ENCODE measurements at regions not wholly inside any gene's neighbourhood (a gene's known extent, or its start where the extent isn't known, plus 50 kb on each side); places are given as distances from the start of the nearest gene placed in this dataset.

GRCh38 chr2:192424243-192424642 lies 229.5 kb upstream of the TMEFF2 start:
- H3K4me2 ChIP-seq (ENCODE audit: insufficient read depth in 1 of 2, low read depth in 2 of 2, low read length in 2 of 2) = no peak overlapping the region
- no peak overlapping the region for H3K4ac ChIP-seq (replicated peaks; ENCODE audit: insufficient read length, low read depth, low read length)
- H3K4me1 ChIP-seq (replicated peaks in 1 of 4; ENCODE audit: control insufficient read depth in 3 of 4, insufficient read depth in 4 of 4, low read length in 3 of 4) = no peaks in the 10 kb centered on the region
- H3K27ac ChIP-seq (ENCODE audit: low read depth, low read length) = no peak overlapping the region
- WGBS, 2 experiments (ENCODE audit: extremely low coverage in 1 of 2, insufficient coverage in 1 of 2, insufficient read length in 1 of 2, insufficient replicate concordance in 2 of 2, low coverage in 1 of 2, low lambda C conversion rate in 2 of 2, missing lambda C conversion rate in 1 of 2) = 91 to 100% methylated on average over 1 to 4 of the region's 4 CpGs
- ChIA-PET CTCF (ENCODE audit: partially characterized antibody) (no interaction called here), POLR2A (ENCODE audit: partially characterized antibody) (no interaction called here)
- DNase-seq (ENCODE audit: low read depth in 1 of 2, low spot score in 2 of 2) = no peak
- no peak overlapping the region for H4K91ac ChIP-seq (replicated peaks; ENCODE audit: insufficient read length, low read length)
- H3K23me2 ChIP-seq (ENCODE audit: low read depth, low read length) = no peaks in the 10 kb centered on the region
- no peak for TF ChIP-seq E2F6 (IDR thresholded peaks at IDR 0.05)
- TF ChIP-seq SP1 (IDR thresholded peaks at IDR 0.05; ENCODE audit: low read depth, low read length) = no peak
- no peak for TF ChIP-seq NRF1 (IDR thresholded peaks at IDR 0.05; ENCODE audit: low read depth, low read length)
- TF ChIP-seq RAD21 (IDR thresholded peaks at IDR 0.05 in 1 of 2, conservative IDR thresholded peaks at IDR 0.05 in 1 of 2; ENCODE audit: low read depth in 2 of 2, low read length in 2 of 2) = no peak
- TF ChIP-seq EZH2 (IDR thresholded peaks at IDR 0.05; ENCODE audit: low read depth, low read length, severe bottlenecking) = no peak
- no peak for TF ChIP-seq MAX (IDR thresholded peaks at IDR 0.05)
- no peak overlapping the region for H3K18ac ChIP-seq (ENCODE audit: extremely low read depth, low read length)
- H3K79me1 ChIP-seq (ENCODE audit: low read depth, low read length) = no peaks in the 10 kb centered on the region
- H2BK5ac ChIP-seq (ENCODE audit: low read depth, low read length) = no peak overlapping the region
- H3K36me3 ChIP-seq (ENCODE audit: control insufficient read depth in 2 of 4, insufficient read depth in 4 of 4, low read length in 3 of 4) = no peaks in the 10 kb centered on the region
- H3K9ac ChIP-seq (replicated peaks in 1 of 4; ENCODE audit: extremely low read depth in 1 of 4, low read depth in 3 of 4, low read length in 3 of 4) = no peak overlapping the region
- H2AK5ac ChIP-seq (ENCODE audit: low read depth, low read length) = no peak overlapping the region
- H2BK12ac ChIP-seq (ENCODE audit: low read depth, low read length) = no peak overlapping the region
- H2BK20ac ChIP-seq (ENCODE audit: low read length) = no peak overlapping the region
- H4K20me1 ChIP-seq (replicated peaks in 1 of 2; ENCODE audit: control insufficient read depth in 1 of 2, insufficient read depth in 2 of 2, low read length in 2 of 2) = no peaks in the 10 kb centered on the region
- H3K27me3 ChIP-seq (replicated peaks in 1 of 4; ENCODE audit: control insufficient read depth in 3 of 4, extremely low read depth in 1 of 4, insufficient read depth in 3 of 4, low read length in 3 of 4) = no peaks in the 10 kb centered on the region
- H2BK120ac ChIP-seq (replicated peaks; ENCODE audit: low read depth, low read length) = no peak overlapping the region
- H3K14ac ChIP-seq (ENCODE audit: insufficient read length) = no peak overlapping the region
- H3K9me3 ChIP-seq (ENCODE audit: insufficient read depth in 2 of 2, low read depth in 1 of 2, low read length in 1 of 2) = no peaks in the 10 kb centered on the region
- no peak overlapping the region for H3K23ac ChIP-seq (ENCODE audit: insufficient read length)
- H3K4me3 ChIP-seq (ENCODE audit: extremely low read depth in 1 of 4, insufficient read depth in 2 of 4, low read depth in 3 of 4, low read length in 4 of 4) = no peak overlapping the region
- no peak overlapping the region for H2AFZ ChIP-seq (ENCODE audit: low read length)
- no peak overlapping the region for H2BK15ac ChIP-seq (ENCODE audit: low read length)
- H3K56ac ChIP-seq (replicated peaks; ENCODE audit: insufficient read length, low read depth, low read length) = no peak overlapping the region
- no peaks in the 10 kb centered on the region for H3K79me2 ChIP-seq (ENCODE audit: control insufficient read depth in 1 of 2, insufficient read depth in 2 of 2, low read length in 2 of 2)
- H4K5ac ChIP-seq (ENCODE audit: insufficient read length, low read depth, low read length) = no peak overlapping the region
- no peak for FAIRE-seq
- no peak overlapping the region for H4K8ac ChIP-seq (ENCODE audit: extremely low read depth, insufficient read depth, low read length)
